Loucy (cell line): ENCODE measurements at regions not wholly inside any gene's neighbourhood (a gene's known extent, or its start where the extent isn't known, plus 50 kb on each side); places are given as distances from the start of the nearest gene placed in this dataset.
"Not testable (repeated sequence)": the region's sequence is repeated elsewhere in the genome, so short reads cannot be mapped to it uniquely, and the experiment has no call there.

ENCODE experiments used
- H2AFZ ChIP-seq: fragments of 200-600 bp; sonication (generic); 2 replicates; pipeline ENCODE4 v1.6.0; 2016; ENCODE audit warnings: antibody characterized with exemption, mild to moderate bottlenecking, low read length, moderate library complexity
- H3F3A ChIP-seq: fragments of 200-600 bp; 2 replicates; pipeline ENCODE4 v1.6.0; 2016; ENCODE audit warnings: antibody characterized with exemption, low read depth, mild to moderate bottlenecking
- H3K27me3 ChIP-seq: fragments of 200-600 bp; sonication (generic); 2 replicates; pipeline ENCODE4 v1.6.1; 2014; ENCODE audit warnings: low read length, mild to moderate bottlenecking; ENCODE audit not compliant: insufficient read depth, poor library complexity, severe bottlenecking
- H3K36me3 ChIP-seq: fragments of 200-600 bp; sonication (generic); 2 replicates; pipeline ENCODE4 v1.6.1; 2016; ENCODE audit warnings: low read length; ENCODE audit not compliant: insufficient read depth
- H3K4me1 ChIP-seq: fragments of 200-600 bp; sonication (generic); 2 replicates; pipeline ENCODE4 v1.5.1; 2014; ENCODE audit warnings: low read length, mild to moderate bottlenecking; ENCODE audit not compliant: insufficient read depth, poor library complexity, severe bottlenecking
- H3K4me2 ChIP-seq: fragments of 200-600 bp; sonication (generic); 2 replicates; pipeline ENCODE4 v1.6.0; 2014; ENCODE audit warnings: antibody characterized with exemption, low read length, low read depth, mild to moderate bottlenecking; ENCODE audit not compliant: poor library complexity, severe bottlenecking
- H3K4me3 ChIP-seq: fragments of 200-600 bp; sonication (generic); 2 replicates; pipeline ENCODE4 v1.5.1; 2014; ENCODE audit warnings: low read length, mild to moderate bottlenecking, mixed read lengths; ENCODE audit not compliant: poor library complexity, severe bottlenecking
- H3K79me2 ChIP-seq: fragments of 200-600 bp; sonication (generic); 2 replicates; pipeline ENCODE4 v1.6.1; 2014; ENCODE audit warnings: low read length; ENCODE audit not compliant: insufficient read depth
- H3K9ac ChIP-seq: fragments of 200-600 bp; sonication (generic); 2 replicates; pipeline ENCODE4 v1.6.0; 2014; ENCODE audit warnings: mild to moderate bottlenecking, low read depth, low read length, moderate library complexity; ENCODE audit not compliant: poor library complexity, severe bottlenecking
- H3K9me2 ChIP-seq: fragments of 200-600 bp; sonication (generic); replicated peaks from 2 replicates; pipeline ENCODE4 v1.6.1; 2016; ENCODE audit warnings: low read depth, low read length, mixed read lengths
- H3K9me3 ChIP-seq: fragments of 200-600 bp; sonication (generic); 2 replicates; pipeline ENCODE4 v1.6.1; 2014; ENCODE audit warnings: mild to moderate bottlenecking, antibody characterized with exemption, low read length, low read depth; ENCODE audit not compliant: insufficient read depth
- H4K20me1 ChIP-seq: fragments of 200-600 bp; sonication (generic); 2 replicates; pipeline ENCODE4 v1.6.0; 2014; ENCODE audit warnings: antibody characterized with exemption, low read length, mild to moderate bottlenecking; ENCODE audit not compliant: insufficient read depth, poor library complexity, severe bottlenecking
- CTCF ChIP-seq: fragments of 200-600 bp; sonication (generic); conservative IDR thresholded peaks from 2 replicates; pipeline ENCODE4 v1.5.1; 2014; ENCODE audit warnings: mild to moderate bottlenecking, antibody characterized with exemption, low read length
- EZH2phosphoT487 ChIP-seq: fragments of 200-600 bp; IDR thresholded peaks from 2 replicates; pipeline ENCODE4 v1.6.1; 2018; ENCODE audit warnings: antibody characterized with exemption, mild to moderate bottlenecking, moderate library complexity, borderline replicate concordance

DNA sequence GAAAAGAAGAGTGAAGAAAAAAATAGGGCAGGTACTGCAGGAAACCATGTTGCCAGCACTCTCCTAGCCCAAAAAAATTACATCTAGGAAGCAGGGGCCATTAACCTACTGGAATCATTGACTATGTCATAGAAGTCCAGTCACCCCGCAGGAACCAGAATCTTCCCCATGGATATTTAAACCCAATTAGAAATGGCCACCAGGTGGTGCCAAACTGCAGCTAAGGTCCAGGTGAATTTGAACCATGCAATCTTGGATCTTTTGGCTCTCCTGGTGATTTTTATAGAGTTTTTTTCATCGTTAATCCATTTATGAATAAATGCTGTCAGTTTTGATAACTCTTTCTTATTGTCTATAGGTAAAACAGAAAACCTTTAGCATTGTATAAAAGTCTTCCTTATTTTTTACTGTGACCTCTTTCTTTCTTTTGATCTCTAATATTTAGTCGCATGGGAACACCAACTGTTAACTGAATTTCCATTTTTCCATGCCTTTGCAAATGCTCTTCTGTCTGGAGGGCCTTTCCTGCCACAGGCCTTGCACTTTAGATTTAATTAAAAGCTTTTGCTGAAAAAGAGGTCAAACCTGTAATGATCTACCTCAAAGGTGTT is 147.5 kb upstream of the FGF10 start:
- no peaks in the 10 kb centered on the region for H3K79me2 ChIP-seq
- H3K4me3 ChIP-seq: no peak overlapping the region
- H3K36me3 ChIP-seq: no peaks in the 10 kb centered on the region
- no peaks in the 10 kb centered on the region for H3K27me3 ChIP-seq
- TF ChIP-seq EZH2phosphoT487: no peak
- peak; percentile 82 for TF ChIP-seq CTCF
- no peaks in the 10 kb centered on the region for H3K9me3 ChIP-seq
- H3K9ac ChIP-seq: no peak overlapping the region
- H3F3A ChIP-seq: no peaks in the 10 kb centered on the region
- H3K4me1 ChIP-seq: no peaks in the 10 kb centered on the region
- no peaks in the 10 kb centered on the region for H4K20me1 ChIP-seq
- H3K9me2 ChIP-seq: no peaks in the 10 kb centered on the region
- no peak overlapping the region for H2AFZ ChIP-seq
- no peak overlapping the region for H3K4me2 ChIP-seq

DNA sequence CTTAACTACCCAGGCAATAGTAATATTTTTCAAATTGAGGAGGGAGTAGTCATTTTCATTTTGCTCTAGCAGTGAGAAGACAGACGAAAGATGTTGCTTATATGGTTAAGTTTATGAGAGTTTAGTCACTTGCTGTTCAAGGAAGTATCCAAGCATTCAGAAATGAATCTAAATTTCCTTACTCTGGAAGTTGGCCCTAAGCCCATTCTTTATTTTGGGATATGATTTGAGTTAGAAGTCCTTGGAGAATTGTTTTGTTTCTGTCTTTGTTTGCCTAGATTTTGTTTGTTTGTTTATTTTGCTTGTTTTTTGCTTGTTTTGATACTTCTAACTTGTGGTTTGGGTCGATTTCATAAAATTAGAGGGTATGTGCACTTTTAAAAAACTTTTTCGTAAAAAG is 146.4 kb upstream of the FGF10 start:
- no peaks in the 10 kb centered on the region for H4K20me1 ChIP-seq
- H3K4me2 ChIP-seq: no peak overlapping the region
- H3K36me3 ChIP-seq: no peaks in the 10 kb centered on the region
- no peak overlapping the region for H3K9ac ChIP-seq
- no peak overlapping the region for H2AFZ ChIP-seq
- H3F3A ChIP-seq: no peaks in the 10 kb centered on the region
- H3K9me2 ChIP-seq: no peaks in the 10 kb centered on the region
- H3K4me3 ChIP-seq: no peak overlapping the region
- H3K4me1 ChIP-seq: no peaks in the 10 kb centered on the region
- TF ChIP-seq EZH2phosphoT487: no peak
- no peak for TF ChIP-seq CTCF
- H3K79me2 ChIP-seq: no peaks in the 10 kb centered on the region
- no peaks in the 10 kb centered on the region for H3K9me3 ChIP-seq
- no peaks in the 10 kb centered on the region for H3K27me3 ChIP-seq

- no peaks in the 10 kb centered on the region for H3K9me2 ChIP-seq
- H3K36me3 ChIP-seq: no peaks in the 10 kb centered on the region
- no peaks in the 10 kb centered on the region for H3K27me3 ChIP-seq
- no peaks in the 10 kb centered on the region for H3K4me1 ChIP-seq
- no peak overlapping the region for H3K4me2 ChIP-seq
- TF ChIP-seq CTCF (no peak), EZH2phosphoT487 (no peak)
- no peak overlapping the region for H3K9ac ChIP-seq
- no peak overlapping the region for H2AFZ ChIP-seq
- H3K79me2 ChIP-seq: no peaks in the 10 kb centered on the region
- no peaks in the 10 kb centered on the region for H3K9me3 ChIP-seq
- no peaks in the 10 kb centered on the region for H4K20me1 ChIP-seq
- no peaks in the 10 kb centered on the region for H3F3A ChIP-seq
- no peak overlapping the region for H3K4me3 ChIP-seq
These were observed 143.8 kb upstream of the FGF10 start for GRCh38 chr5:44532981-44533380.

- not testable (repeated sequence) for H4K20me1 ChIP-seq, H3K4me3 ChIP-seq, H3K27me3 ChIP-seq, H3K9ac ChIP-seq, H3K9me3 ChIP-seq, H2AFZ ChIP-seq, H3K9me2 ChIP-seq, H3K4me1 ChIP-seq, H3K36me3 ChIP-seq, H3K79me2 ChIP-seq, H3F3A ChIP-seq, H3K4me2 ChIP-seq
These were observed 142.5 kb upstream of the FGF10 start for GRCh38 chr5:44531756-44532155.

- not testable (repeated sequence) for H3K4me2 ChIP-seq, H3K9me3 ChIP-seq, H3F3A ChIP-seq, H3K4me3 ChIP-seq, H3K4me1 ChIP-seq, H2AFZ ChIP-seq, H3K79me2 ChIP-seq, H4K20me1 ChIP-seq, H3K9ac ChIP-seq, H3K9me2 ChIP-seq, H3K27me3 ChIP-seq, H3K36me3 ChIP-seq
These were observed 141.6 kb upstream of the FGF10 start for GRCh38 chr5:44530783-44531182.
